Transverse colon (tissue), 4 donors: ENCODE measurements at regions not wholly inside any gene's neighbourhood (a gene's known extent, or its start where the extent isn't known, plus 50 kb on each side); places are given as distances from the start of the nearest gene placed in this dataset.

Experiments used
- EP300 ChIP-seq: sonication (generic); formaldehyde crosslinking; IDR thresholded peaks from one replicate; pipeline ENCODE4 v1.6.1; 2017; ENCODE audit warnings: antibody characterized with exemption, low read depth
- POLR2A ChIP-seq: fragments of 450-650 bp; IDR thresholded peaks from one replicate; pipeline ENCODE4 v1.6.1; 2016; ENCODE audit warnings: antibody characterized with exemption, mild to moderate bottlenecking, moderate library complexity
- POLR2AphosphoS5 ChIP-seq, 3 donors: sonication (generic); formaldehyde crosslinking; IDR thresholded peaks; one replicate each; pipeline ENCODE4 v1.6.1; 2016; ENCODE audit warnings: antibody characterized with exemption in 3 of 3
- TF ChIP-seq, protein P1 (sequence below), 5 experiments: fragments of 200-600 bp in 3 of 5; fragments of 450-650 bp in 2 of 5; sonication (generic) in 3 of 5; IDR thresholded peaks; 1 replicate in 2 of 5; 2 replicates in 3 of 5; pipeline ENCODE4 v1.5.1; 2016 to 2017; ENCODE audit warnings: antibody characterized with exemption in 5 of 5, inconsistent platforms in 3 of 5, mild to moderate bottlenecking in 2 of 5, moderate library complexity in 1 of 5

DNA sequence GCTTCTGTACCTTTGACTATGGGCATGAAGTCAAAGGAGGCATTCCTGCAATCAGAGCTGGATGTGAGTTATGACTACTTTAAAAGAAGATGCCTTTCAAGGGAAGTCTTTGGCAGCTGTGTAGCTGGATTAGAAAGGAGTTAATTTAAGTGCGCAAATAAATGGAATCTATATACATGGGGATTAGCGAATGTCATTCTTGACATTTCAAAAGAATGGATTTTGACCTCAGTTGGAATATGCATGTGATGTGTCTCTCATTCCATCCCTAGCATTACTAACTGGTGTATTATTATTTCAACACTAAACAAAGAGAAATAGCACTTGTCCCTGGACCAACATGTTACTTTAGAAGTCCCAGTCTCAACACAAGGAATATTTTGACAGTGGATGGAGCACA lies 359.6 kb upstream of the SLC24A2 start:
- no peak for TF ChIP-seq POLR2A
- TF ChIP-seq, protein P1, sequence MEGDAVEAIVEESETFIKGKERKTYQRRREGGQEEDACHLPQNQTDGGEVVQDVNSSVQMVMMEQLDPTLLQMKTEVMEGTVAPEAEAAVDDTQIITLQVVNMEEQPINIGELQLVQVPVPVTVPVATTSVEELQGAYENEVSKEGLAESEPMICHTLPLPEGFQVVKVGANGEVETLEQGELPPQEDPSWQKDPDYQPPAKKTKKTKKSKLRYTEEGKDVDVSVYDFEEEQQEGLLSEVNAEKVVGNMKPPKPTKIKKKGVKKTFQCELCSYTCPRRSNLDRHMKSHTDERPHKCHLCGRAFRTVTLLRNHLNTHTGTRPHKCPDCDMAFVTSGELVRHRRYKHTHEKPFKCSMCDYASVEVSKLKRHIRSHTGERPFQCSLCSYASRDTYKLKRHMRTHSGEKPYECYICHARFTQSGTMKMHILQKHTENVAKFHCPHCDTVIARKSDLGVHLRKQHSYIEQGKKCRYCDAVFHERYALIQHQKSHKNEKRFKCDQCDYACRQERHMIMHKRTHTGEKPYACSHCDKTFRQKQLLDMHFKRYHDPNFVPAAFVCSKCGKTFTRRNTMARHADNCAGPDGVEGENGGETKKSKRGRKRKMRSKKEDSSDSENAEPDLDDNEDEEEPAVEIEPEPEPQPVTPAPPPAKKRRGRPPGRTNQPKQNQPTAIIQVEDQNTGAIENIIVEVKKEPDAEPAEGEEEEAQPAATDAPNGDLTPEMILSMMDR (IDR thresholded peaks at IDR 0.05): no peak
- no peak for TF ChIP-seq POLR2AphosphoS5 (IDR thresholded peaks at IDR 0.05)
- no peak for TF ChIP-seq EP300
